Heart left ventricle (tissue), 13 donors: ENCODE measurements at regions not wholly inside any gene's neighbourhood (a gene's known extent, or its start where the extent isn't known, plus 50 kb on each side); places are given as distances from the start of the nearest gene placed in this dataset.

Source experiments
- CTCF ChIP-seq, 12 donors: fragments of 200-600 bp; sonication (generic) in 4 of 12; IDR thresholded peaks; one replicate each; pipeline versions ENCODE4 v1.5.0 to v1.8.0; 2018 to 2022; ENCODE audit warnings: antibody characterized with exemption in 12 of 12, mild to moderate bottlenecking in 5 of 12
- POLR2A ChIP-seq, 2 donors: fragments of 450-650 bp; IDR thresholded peaks; one replicate each; pipeline ENCODE4 v1.6.1; 2017; ENCODE audit warnings: antibody characterized with exemption in 2 of 2, mild to moderate bottlenecking in 2 of 2, moderate library complexity in 2 of 2
- donor health status: ischemic (EF 13 %, LVEDD 7.1; RV severe dilation, severe dysfunction).
- donor health status: DM: no; HTN: yes; CAD: no.
- donor health status: DM: no; HTN: no; CAD: no.
- donor health status: ischemic (EF 25% LVEDD 6.9; RV normal size, moderate dysfunction).
- donor health status: ischemic (EF 25% LVEDD 5.7; RV mildly dilated, moderate dysfunction).
- donor health status: ischemic (EF 35%, LVEDD 5.7; RV mildly dilated, moderate dysfunction).
- donor health status: nonischemic (EF 11% LVEDD 7.7; RV severe dilation, severe dysfunction).
- donor health status: DM: yes; HTN: yes; CAD: no.
- donor health status: PGD.
- donor health status: ischemic (EF 29% LVEDD 5.4; RV normal size, mild dysfunction).
- donor health status: nonischemic (EF 23%, LVEDD 6.1; RV moderate dilation, normal function).

- TF ChIP-seq CTCF (IDR thresholded peaks at IDR 0.05) (no peak), POLR2A (IDR thresholded peaks at IDR 0.05) (no peak)
Measured at GRCh38 chr5:14995229-14995628, 123.7 kb upstream of the ANKH start.
